Neural progenitor cell (in vitro differentiated cells): ENCODE measurements at regions not wholly inside any gene's neighbourhood (a gene's known extent, or its start where the extent isn't known, plus 50 kb on each side); places are given as distances from the start of the nearest gene placed in this dataset.

Source experiments
- DNase-seq: peaks from one replicate; pipeline ENCODE4 v3.0.0-alpha.2; 2016; ENCODE audit warnings: low spot score
- H2AFZ ChIP-seq: fragments of 200-600 bp; sonication (generic); replicated peaks from 2 replicates; pipeline ENCODE4 v1.6.1; 2016; ENCODE audit warnings: antibody characterized with exemption
- H3F3A ChIP-seq: fragments of 200-600 bp; sonication (generic); 2 replicates; pipeline ENCODE4 v1.6.1; 2016; ENCODE audit warnings: antibody characterized with exemption, low read depth
- H3K27ac ChIP-seq: fragments of 200-600 bp; sonication (generic); 2 replicates; pipeline ENCODE4 v1.5.1; 2016; ENCODE audit warnings: mild to moderate bottlenecking
- H3K27me3 ChIP-seq: fragments of 200-600 bp; sonication (generic); 2 replicates; pipeline ENCODE4 v1.6.1; 2016; ENCODE audit warnings: mild to moderate bottlenecking, moderate library complexity
- H3K36me3 ChIP-seq: fragments of 200-600 bp; sonication (generic); 2 replicates; pipeline ENCODE4 v1.5.1; 2016
- H3K4me1 ChIP-seq: fragments of 200-600 bp; sonication (generic); 2 replicates; pipeline ENCODE4 v1.6.1; 2016; ENCODE audit warnings: mixed run types
- H3K4me2 ChIP-seq: fragments of 200-600 bp; sonication (generic); 2 replicates; pipeline ENCODE4 v1.6.1; 2016
- H3K4me3 ChIP-seq: fragments of 200-600 bp; sonication (generic); 2 replicates; pipeline ENCODE4 v1.5.1; 2016
- H3K79me2 ChIP-seq: fragments of 200-600 bp; sonication (generic); 2 replicates; pipeline ENCODE4 v1.6.1; 2016; ENCODE audit warnings: low read depth
- H3K9ac ChIP-seq: fragments of 200-600 bp; sonication (generic); 2 replicates; pipeline ENCODE4 v1.6.1; 2016
- H3K9me3 ChIP-seq: fragments of 200-600 bp; sonication (generic); 2 replicates; pipeline ENCODE4 v1.5.1; 2016; ENCODE audit warnings: low read depth
- H4K20me1 ChIP-seq: fragments of 200-600 bp; sonication (generic); 2 replicates; pipeline ENCODE4 v1.6.1; 2016; ENCODE audit warnings: low read depth
- H3K27ac Mint-ChIP-seq: 3 replicates; pipeline ENCODE4 v1.8.0; 2021; ENCODE audit warnings: mixed read lengths
- H3K27me3 Mint-ChIP-seq: 2 replicates; pipeline ENCODE4 v1.8.0; 2022; ENCODE audit warnings: low read depth, mild to moderate bottlenecking, inconsistent platforms, moderate library complexity, mixed read lengths; ENCODE audit not compliant: insufficient read depth
- H3K36me3 Mint-ChIP-seq: 3 replicates; pipeline ENCODE4 v1.8.0; 2021; ENCODE audit warnings: mixed read lengths
- H3K4me1 Mint-ChIP-seq: 3 replicates; pipeline ENCODE4 v1.8.0; 2021; ENCODE audit warnings: mixed read lengths
- H3K4me3 Mint-ChIP-seq: 3 replicates; pipeline ENCODE4 v1.8.0; 2021; ENCODE audit warnings: mild to moderate bottlenecking, moderate library complexity, mixed read lengths
- H3K9me3 Mint-ChIP-seq: 3 replicates; pipeline ENCODE4 v1.8.0; 2020; ENCODE audit warnings: mixed read lengths
- CTCF ChIP-seq: fragments of 200-600 bp; sonication (generic); IDR thresholded peaks from 2 replicates; pipeline ENCODE4 v1.5.1; 2017; ENCODE audit warnings: antibody characterized with exemption, mild to moderate bottlenecking
- EZH2 ChIP-seq: fragments of 200-600 bp; sonication (generic); IDR thresholded peaks from 2 replicates; pipeline ENCODE4 v1.6.1; 2017; ENCODE audit warnings: antibody characterized with exemption, mild to moderate bottlenecking, moderate library complexity
- EZH2phosphoT487 ChIP-seq: fragments of 200-600 bp; sonication (generic); IDR thresholded peaks from 2 replicates; pipeline ENCODE4 v1.6.1; 2017; ENCODE audit warnings: antibody characterized with exemption

GRCh38 chr17:13107676-13108235 is 89.9 kb upstream of the ELAC2 start:
- Mint-ChIP-seq H3K4me1 (no peaks in the 10 kb centered on the region), H3K36me3 (no peaks in the 10 kb centered on the region), H3K9me3 (no peaks in the 10 kb centered on the region), H3K27ac (no peak overlapping the region), H3K27me3 (peaks cover 5% of the 10 kb centered on the region), H3K4me3 (no peak overlapping the region)
- no peaks in the 10 kb centered on the region for H3K79me2 ChIP-seq
- H3K27me3 ChIP-seq, result no peaks in the 10 kb centered on the region
- DNase-seq, result no peak
- H4K20me1 ChIP-seq, result no peaks in the 10 kb centered on the region
- no peak overlapping the region for H3K9ac ChIP-seq
- H3F3A ChIP-seq, result no peaks in the 10 kb centered on the region
- peaks cover 4% of the 10 kb centered on the region for H3K4me1 ChIP-seq
- H3K4me2 ChIP-seq, result no peak overlapping the region
- no peaks in the 10 kb centered on the region for H3K36me3 ChIP-seq
- no peaks in the 10 kb centered on the region for H3K9me3 ChIP-seq
- no peak overlapping the region for H2AFZ ChIP-seq
- H3K4me3 ChIP-seq, result no peak overlapping the region
- TF ChIP-seq EZH2phosphoT487, result no peak
- no peak for TF ChIP-seq EZH2
- no peak for TF ChIP-seq CTCF
- H3K27ac ChIP-seq, result no peak overlapping the region

- Histone ChIP-seq H3K27ac (no peak overlapping the region), H3K4me2 (no peak overlapping the region), H3K9me3 (no peaks in the 10 kb centered on the region), H2AFZ (no peak overlapping the region), H3K4me3 (no peak overlapping the region), H3K4me1 (peaks cover 4% of the 10 kb centered on the region), H3K27me3 (no peaks in the 10 kb centered on the region), H3K79me2 (no peaks in the 10 kb centered on the region), H3K36me3 (no peaks in the 10 kb centered on the region), H4K20me1 (no peaks in the 10 kb centered on the region), H3F3A (no peaks in the 10 kb centered on the region), H3K9ac (no peak overlapping the region)
- TF ChIP-seq CTCF (no peak), EZH2 (no peak), EZH2phosphoT487 (no peak)
- Mint-ChIP-seq H3K4me1 (no peaks in the 10 kb centered on the region), H3K27ac (no peak overlapping the region), H3K4me3 (no peak overlapping the region), H3K27me3 (peaks cover 3% of the 10 kb centered on the region), H3K36me3 (no peaks in the 10 kb centered on the region), H3K9me3 (no peaks in the 10 kb centered on the region)
- no peak for DNase-seq
These were observed 88.3 kb upstream of the ELAC2 start for GRCh38 chr17:13106171-13106570.

GRCh38 chr17:13104576-13104975 is 86.7 kb upstream of the ELAC2 start:
- Mint-ChIP-seq H3K27ac (no peak overlapping the region), H3K27me3 (peaks cover 3% of the 10 kb centered on the region), H3K36me3 (no peaks in the 10 kb centered on the region), H3K4me1 (no peaks in the 10 kb centered on the region), H3K9me3 (no peaks in the 10 kb centered on the region), H3K4me3 (no peak overlapping the region)
- H3K27me3 ChIP-seq, result no peaks in the 10 kb centered on the region
- H3K27ac ChIP-seq, result no peak overlapping the region
- TF ChIP-seq EZH2phosphoT487 (no peak), EZH2 (no peak), CTCF (no peak)
- no peaks in the 10 kb centered on the region for H4K20me1 ChIP-seq
- DNase-seq, result no peak
- no peaks in the 10 kb centered on the region for H3K36me3 ChIP-seq
- H2AFZ ChIP-seq, result no peak overlapping the region
- H3K4me3 ChIP-seq, result no peak overlapping the region
- H3K9ac ChIP-seq, result no peak overlapping the region
- H3F3A ChIP-seq, result no peaks in the 10 kb centered on the region
- H3K4me2 ChIP-seq, result no peak overlapping the region
- no peaks in the 10 kb centered on the region for H3K79me2 ChIP-seq
- H3K9me3 ChIP-seq, result no peaks in the 10 kb centered on the region
- peaks cover 4% of the 10 kb centered on the region for H3K4me1 ChIP-seq
